Esophagus squamous epithelium (tissue), 5 donors: ENCODE measurements at regions not wholly inside any gene's neighbourhood (a gene's known extent, or its start where the extent isn't known, plus 50 kb on each side); places are given as distances from the start of the nearest gene placed in this dataset.
A peak's percentile ranks its signal among the peaks of the same experiment; 100 is the strongest.

Experiments used
- DNase-seq: peaks from one replicate; lab custom pipeline; 2025; lab: John Stamatoyannopoulos, UW
- H3K27ac ChIP-seq, 4 donors: fragments of 200-600 bp; sonication (generic); one replicate each; pipeline ENCODE4 v1.5.1; 2016 to 2019; ENCODE audit warnings: mild to moderate bottlenecking in 1 of 4
- H3K27me3 ChIP-seq, 4 donors: fragments of 200-600 bp; sonication (generic); 1 replicate in 3 of 4; 2 replicates in 1 of 4; pipeline versions ENCODE4 v1.5.1 to v1.6.0; 2017 to 2021; ENCODE audit warnings: antibody characterized with exemption in 1 of 4
- H3K36me3 ChIP-seq, 3 donors: fragments of 200-600 bp; sonication (generic); one replicate each; pipeline ENCODE4 v1.5.1; 2016 to 2019
- H3K4me1 ChIP-seq, 3 donors: fragments of 200-600 bp; sonication (generic); one replicate each; pipeline ENCODE4 v1.5.1; 2017 to 2019
- H3K4me3 ChIP-seq, 4 donors: fragments of 200-600 bp; sonication (generic); 1 replicate in 3 of 4; 2 replicates in 1 of 4; pipeline ENCODE4 v1.5.1; 2016 to 2019; ENCODE audit warnings: mild to moderate bottlenecking in 2 of 4, moderate library complexity in 1 of 4
- H3K9me3 ChIP-seq, 3 donors: fragments of 200-600 bp; sonication (generic); one replicate each; pipeline ENCODE4 v1.5.1; 2016 to 2019
- CTCF ChIP-seq, 6 experiments: fragments of 450-650 bp in 4 of 6; fragments of 200-600 bp in 2 of 6; sonication (generic) in 2 of 6; IDR thresholded peaks; one replicate each; pipeline ENCODE4 v1.5.1; 2016 to 2019; ENCODE audit warnings: antibody characterized with exemption in 6 of 6, mild to moderate bottlenecking in 4 of 6, moderate library complexity in 4 of 6
- POLR2A ChIP-seq, 4 donors: fragments of 450-650 bp; IDR thresholded peaks; one replicate each; pipeline ENCODE4 v1.6.1; 2017; ENCODE audit warnings: antibody characterized with exemption in 4 of 4, mild to moderate bottlenecking in 4 of 4, moderate library complexity in 3 of 4
- WGBS, 2 donors: methylation state at CpG; one replicate each; pipeline ENCODE4 v1.1.5; 2018; 5-methylcytosine and 5-hydroxymethylcytosine counted together
- intact Hi-C: fragments of 100-400 bp; cut with DNase I; formaldehyde crosslinking; loops from one replicate; pipeline ENCODE4 v1.15.0; 2022
- donor health status: DM: yes; HTN: yes; CAD: no.

- Histone ChIP-seq H3K9me3 (no peaks in the 10 kb centered on the region), H3K27ac (peak overlapping the region in 1 of 4 donors; percentile 95), H3K27me3 (no peaks in the 10 kb centered on the region), H3K4me1 (peaks cover 0 to 72% (median 9%) of the 10 kb centered on the region in 3 donors), H3K36me3 (no peaks in the 10 kb centered on the region), H3K4me3 (no peak overlapping the region)
- TF ChIP-seq CTCF (IDR thresholded peaks at IDR 0.05) (no peak), POLR2A (IDR thresholded peaks at IDR 0.05) (no peak)
- intact Hi-C loops, result no loop called here
- DNase-seq, result no peak
- 77 to 89% methylated on average over 5 of the region's 5 CpGs for WGBS, 2 donors
Measured at GRCh38 chr2:109679626-109680025, 65.5 kb downstream of the SOWAHC start.

DNA sequence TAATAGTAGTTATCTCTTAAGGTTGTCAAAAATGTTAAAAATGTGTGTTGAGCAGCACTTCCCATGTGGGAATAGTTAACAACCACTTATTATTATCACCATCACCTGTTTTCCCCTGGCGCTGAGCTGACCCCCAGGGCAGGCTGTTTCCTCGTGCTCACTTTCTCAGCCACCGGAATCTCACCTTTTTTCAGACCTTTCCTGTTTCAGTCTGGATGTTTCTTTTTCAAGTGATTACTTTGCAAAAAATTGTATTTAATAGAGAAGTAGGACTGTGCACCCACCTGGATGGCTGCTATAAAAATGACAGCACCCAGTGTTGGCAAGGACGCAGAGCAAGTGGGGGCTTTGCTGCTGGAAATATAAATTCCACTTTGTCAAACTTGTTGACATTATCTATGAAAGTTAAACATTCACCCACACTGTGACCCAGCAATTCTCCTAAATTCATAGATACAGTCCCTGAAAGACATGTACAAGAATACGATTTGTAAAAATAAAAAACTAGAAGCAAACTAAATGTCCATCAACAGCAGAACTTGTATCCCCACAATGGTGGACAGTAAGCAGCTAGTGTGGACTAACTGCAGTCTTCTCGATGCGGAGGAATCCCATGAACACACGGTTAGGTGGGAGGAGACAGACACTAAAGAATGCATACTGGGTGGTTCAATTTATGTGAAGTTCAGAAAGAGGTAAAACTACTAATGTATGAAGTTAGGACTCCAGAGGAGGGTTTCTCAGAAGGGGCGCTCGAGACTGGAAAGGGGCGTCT, 66.5 kb downstream of the SOWAHC start:
- H3K4me3 ChIP-seq, result no peak overlapping the region
- H3K27ac ChIP-seq, result no peak overlapping the region
- 69 to 72% methylated on average over 11 of the region's 11 CpGs for WGBS, 2 donors
- no peak for TF ChIP-seq CTCF (IDR thresholded peaks at IDR 0.05)
- TF ChIP-seq POLR2A (IDR thresholded peaks at IDR 0.05), result no peak
- H3K27me3 ChIP-seq, result no peaks in the 10 kb centered on the region
- no peaks in the 10 kb centered on the region for H3K9me3 ChIP-seq
- DNase-seq, result no peak
- intact Hi-C loops, result no loop called here
- no peaks in the 10 kb centered on the region for H3K36me3 ChIP-seq
- H3K4me1 ChIP-seq, result peaks cover 0 to 61% (median 9%) of the 10 kb centered on the region in 3 donors

- no peaks in the 10 kb centered on the region for H3K9me3 ChIP-seq
- TF ChIP-seq CTCF (IDR thresholded peaks at IDR 0.05) (no peak), POLR2A (IDR thresholded peaks at IDR 0.05) (no peak)
- H3K36me3 ChIP-seq, result no peaks in the 10 kb centered on the region
- no peaks in the 10 kb centered on the region for H3K27me3 ChIP-seq
- intact Hi-C loops, result no loop called here
- no peak overlapping the region for H3K4me3 ChIP-seq
- DNase-seq, result no peak
- H3K4me1 ChIP-seq, result peaks cover 0 to 54% (median 6%) of the 10 kb centered on the region in 3 donors
- 58 to 65% methylated on average over 4 to 5 of the region's 5 CpGs for WGBS, 2 donors
- H3K27ac ChIP-seq, result peak overlapping the region in 2 of 4 donors; percentile 14 to 52
Measured at GRCh38 chr2:109681633-109682380, 67.6 kb downstream of the SOWAHC start.

DNA sequence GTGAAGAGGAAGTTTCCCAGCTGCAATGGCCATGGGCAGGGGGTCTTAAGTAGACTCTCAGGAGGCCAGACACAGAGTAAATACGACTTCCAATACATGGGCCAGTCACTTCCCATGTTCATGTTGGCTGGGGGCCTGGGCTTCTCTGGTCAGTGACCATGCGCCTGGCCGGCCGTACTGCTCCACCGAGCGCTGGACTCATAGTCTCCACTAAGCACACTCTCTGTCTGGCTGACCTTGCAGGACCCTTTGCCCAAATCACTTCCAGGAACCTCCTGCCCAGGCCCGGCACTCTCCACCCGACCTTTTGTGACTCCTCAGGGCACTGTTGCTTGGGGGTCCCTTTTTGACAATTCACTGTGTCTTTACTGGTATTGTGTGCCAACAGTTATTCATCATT, 69.3 kb downstream of the SOWAHC start:
- TF ChIP-seq CTCF (IDR thresholded peaks at IDR 0.05) (no peak), POLR2A (IDR thresholded peaks at IDR 0.05) (no peak)
- no peak for DNase-seq
- Histone ChIP-seq H3K36me3 (no peaks in the 10 kb centered on the region), H3K27ac (no peak overlapping the region), H3K9me3 (no peaks in the 10 kb centered on the region), H3K4me1 (peaks cover 0 to 38% (median 0%) of the 10 kb centered on the region in 3 donors), H3K27me3 (no peaks in the 10 kb centered on the region), H3K4me3 (no peak overlapping the region)
- intact Hi-C loops, result no loop called here
- 78 to 80% methylated on average over 5 to 8 of the region's 8 CpGs for WGBS, 2 donors

GRCh38 chr2:109685453-109685852, 71.3 kb downstream of the SOWAHC start:
- intact Hi-C loops, result no loop called here
- TF ChIP-seq POLR2A (IDR thresholded peaks at IDR 0.05) (no peak), CTCF (IDR thresholded peaks at IDR 0.05) (no peak)
- peaks cover 8 to 35% (median 12%) of the 10 kb centered on the region in 3 donors for H3K4me1 ChIP-seq
- 58 to 93% methylated on average over 3 of the region's 4 CpGs for WGBS, 2 donors
- no peak for DNase-seq
- H3K4me3 ChIP-seq, result no peak overlapping the region
- H3K27me3 ChIP-seq, result no peaks in the 10 kb centered on the region
- H3K9me3 ChIP-seq, result no peaks in the 10 kb centered on the region
- H3K27ac ChIP-seq, result no peak overlapping the region
- H3K36me3 ChIP-seq, result no peaks in the 10 kb centered on the region
